ENCODE measurements at regions not wholly inside any gene's neighbourhood (a gene's known extent, or its start where the extent isn't known, plus 50 kb on each side); places are given as distances from the start of the nearest gene placed in this dataset.
A peak's percentile ranks its signal among the peaks of the same experiment; 100 is the strongest.
"Not testable (repeated sequence)": the region's sequence is repeated elsewhere in the genome, so short reads cannot be mapped to it uniquely, and the experiment has no call there.

- ATAC-seq, result no peak
- DNase-seq (ENCODE audit: missing footprints), result no peak
- intact Hi-C loops (cut with DNase I), result no loop called here
Observed at GRCh38 chrX:55981603-55982002, 250.6 kb upstream of the KLF8 start.

GRCh38 chrX:55996649-55997048 is 235.5 kb upstream of the KLF8 start:
- intact Hi-C loops (cut with DNase I), result no loop called here

GRCh38 chrX:56000174-56000573 is 232.0 kb upstream of the KLF8 start:
- DNase-seq (ENCODE audit: missing footprints) (no peak), ATAC-seq (no peak)
- intact Hi-C loops (cut with DNase I), result no loop called here

More at GRCh38 chrX:55996649-55997048, 235.5 kb upstream of the KLF8 start:
- ATAC-seq (no peak), DNase-seq (ENCODE audit: missing footprints) (no peak)

- ATAC-seq (no peak), DNase-seq (ENCODE audit: missing footprints) (no peak)
- intact Hi-C loops (cut with DNase I), result no loop called here
Observed at GRCh38 chrX:56000729-56001128, 231.4 kb upstream of the KLF8 start.

GRCh38 chrX:56025872-56026571 is 206.1 kb upstream of the KLF8 start:
- intact Hi-C loops (cut with DNase I), result no loop called here
- no peak for DNase-seq (ENCODE audit: missing footprints)

GRCh38 chrX:56026815-56027214 is 205.3 kb upstream of the KLF8 start:
- intact Hi-C loops (cut with DNase I), result no loop called here
- ATAC-seq (no peak), DNase-seq (ENCODE audit: missing footprints) (no peak)

More at GRCh38 chrX:56025872-56026571, 206.1 kb upstream of the KLF8 start:
- ATAC-seq, result no peak

GRCh38 chrX:56029188-56029587 is 203.0 kb upstream of the KLF8 start:
- DNase-seq (ENCODE audit: missing footprints) (no peak), ATAC-seq (no peak)
- intact Hi-C loops (cut with DNase I), result no loop called here

GRCh38 chrX:56029691-56030090 is 202.5 kb upstream of the KLF8 start:
- no peak for DNase-seq (ENCODE audit: missing footprints)

GRCh38 chrX:56031409-56031808 is 200.7 kb upstream of the KLF8 start:
- intact Hi-C loops (cut with DNase I), result no loop called here
- ATAC-seq, result no peak
- no peak for DNase-seq (ENCODE audit: missing footprints)

More at GRCh38 chrX:56029691-56030090, 202.5 kb upstream of the KLF8 start:
- intact Hi-C loops (cut with DNase I), result no loop called here
- ATAC-seq, result no peak

- intact Hi-C loops (cut with DNase I), result no loop called here
- ATAC-seq (no peak), DNase-seq (ENCODE audit: missing footprints) (no peak)
Observed at GRCh38 chrX:56033495-56034180, 198.5 kb upstream of the KLF8 start.

- DNase-seq (ENCODE audit: missing footprints); intact Hi-C loops (cut with DNase I); ATAC-seq: not testable (repeated sequence)
Observed at GRCh38 chrX:56052673-56053330, 179.4 kb upstream of the KLF8 start.

GRCh38 chrX:56057325-56057724 is 174.8 kb upstream of the KLF8 start:
- ATAC-seq (no peak), DNase-seq (ENCODE audit: missing footprints) (no peak)
- intact Hi-C loops (cut with DNase I), result no loop called here

- intact Hi-C loops (cut with DNase I), result no loop called here
- DNase-seq (ENCODE audit: missing footprints) (no peak), ATAC-seq (no peak)
Observed at GRCh38 chrX:56066016-56066415, 166.1 kb upstream of the KLF8 start.

- intact Hi-C loops (cut with DNase I), result no loop called here
- DNase-seq (ENCODE audit: missing footprints) (no peak), ATAC-seq (no peak)
Observed at GRCh38 chrX:56068274-56068758, 163.8 kb upstream of the KLF8 start.

GRCh38 chrX:56069299-56069931 is 162.7 kb upstream of the KLF8 start:
- DNase-seq (ENCODE audit: missing footprints) (no peak), ATAC-seq (no peak)
- intact Hi-C loops (cut with DNase I), result no loop called here

- ATAC-seq, result no peak
- intact Hi-C loops (cut with DNase I), result no loop called here
- no peak for DNase-seq (ENCODE audit: missing footprints)
Observed at GRCh38 chrX:56089376-56089775, 142.8 kb upstream of the KLF8 start.

GRCh38 chrX:56099271-56099670 is 132.9 kb upstream of the KLF8 start:
- intact Hi-C loops (cut with DNase I), result no loop called here
- no peak for DNase-seq (ENCODE audit: missing footprints)
- no peak for ATAC-seq

- no peak for DNase-seq (ENCODE audit: missing footprints)
- ATAC-seq, result no peak
- intact Hi-C loops (cut with DNase I), result no loop called here
Observed at GRCh38 chrX:56107320-56107719, 124.8 kb upstream of the KLF8 start.

GRCh38 chrX:56113785-56114436 is 118.2 kb upstream of the KLF8 start:
- DNase-seq (ENCODE audit: missing footprints), result peak; percentile 34
- intact Hi-C loops (cut with DNase I), result no loop called here
- no peak for ATAC-seq
